ENCODE measurements at regions not wholly inside any gene's neighbourhood (a gene's known extent, or its start where the extent isn't known, plus 50 kb on each side); places are given as distances from the start of the nearest gene placed in this dataset.

GRCh38 chr20:16942756-16943155, 194.6 kb downstream of the OTOR start:
- DNase-seq = no peak
- intact Hi-C loops (cut with DNase I) = no loop called here

- no peak for DNase-seq
- intact Hi-C loops (cut with DNase I) = no loop called here
Observed at GRCh38 chr20:16944745-16945144, 196.6 kb downstream of the OTOR start.

- DNase-seq = no peak
- intact Hi-C loops (cut with DNase I) = no loop called here
Observed at GRCh38 chr20:16945619-16946018, 197.5 kb downstream of the OTOR start.

GRCh38 chr20:16946097-16946496, 197.9 kb downstream of the OTOR start:
- intact Hi-C loops (cut with DNase I) = no loop called here
- no peak for DNase-seq

GRCh38 chr20:16947479-16947878, 199.3 kb downstream of the OTOR start:
- no peak for DNase-seq
- intact Hi-C loops (cut with DNase I) = no loop called here

- no peak for DNase-seq
- intact Hi-C loops (cut with DNase I) = no loop called here
Observed at GRCh38 chr20:16951876-16952275, 203.7 kb downstream of the OTOR start.

- DNase-seq = no peak
- intact Hi-C loops (cut with DNase I) = no loop called here
Observed at GRCh38 chr20:16952965-16953364, 204.8 kb downstream of the OTOR start.

GRCh38 chr20:16953858-16954257, 205.7 kb downstream of the OTOR start:
- intact Hi-C loops (cut with DNase I) = no loop called here
- no peak for DNase-seq

- intact Hi-C loops (cut with DNase I) = no loop called here
- DNase-seq = no peak
Observed at GRCh38 chr20:16955462-16955861, 207.3 kb downstream of the OTOR start.

- peak in 1 of 10 donors; percentile 26 for DNase-seq
- intact Hi-C loops (cut with DNase I) = no loop called here
Observed at GRCh38 chr20:16955971-16956370, 207.8 kb downstream of the OTOR start.

GRCh38 chr20:16965401-16965800, 217.2 kb downstream of the OTOR start:
- intact Hi-C loops (cut with DNase I) = no loop called here
- no peak for DNase-seq

- intact Hi-C loops (cut with DNase I) = no loop called here
- DNase-seq = no peak
Observed at GRCh38 chr20:16966276-16966880, 218.2 kb downstream of the OTOR start.

GRCh38 chr20:16968099-16968498, 219.9 kb downstream of the OTOR start:
- DNase-seq = no peak
- intact Hi-C loops (cut with DNase I) = no loop called here

GRCh38 chr20:16970776-16971175, 222.6 kb downstream of the OTOR start:
- intact Hi-C loops (cut with DNase I) = no loop called here
- no peak for DNase-seq

- intact Hi-C loops (cut with DNase I) = no loop called here
- DNase-seq = peak in 1 of 10 donors; percentile 73
Observed at GRCh38 chr20:16974080-16974854, 226.1 kb downstream of the OTOR start.

GRCh38 chr20:16974855-16975162, 226.7 kb downstream of the OTOR start:
- peak in 1 of 10 donors; percentile 73 for DNase-seq
- intact Hi-C loops (cut with DNase I) = no loop called here

GRCh38 chr20:16975682-16976081, 227.5 kb downstream of the OTOR start:
- intact Hi-C loops (cut with DNase I) = no loop called here
- peak in 2 of 10 donors; percentile 76 to 77 for DNase-seq

GRCh38 chr20:16978497-16978896, 230.3 kb downstream of the OTOR start:
- no peak for DNase-seq
- intact Hi-C loops (cut with DNase I) = no loop called here

- no peak for DNase-seq
- intact Hi-C loops (cut with DNase I) = no loop called here
Observed at GRCh38 chr20:16982091-16982726, 234.1 kb downstream of the OTOR start.

GRCh38 chr20:16984481-16984880, 236.3 kb downstream of the OTOR start:
- intact Hi-C loops (cut with DNase I) = no loop called here
- DNase-seq = no peak

GRCh38 chr20:17003170-17003870, 223.5 kb upstream of the PCSK2 start:
- intact Hi-C loops (cut with DNase I) = no loop called here
- no peak for DNase-seq

All from posterior cingulate gyrus (tissue), 11 donors.